Upper lobe of left lung (tissue), 6 donors: ENCODE measurements at regions not wholly inside any gene's neighbourhood (a gene's known extent, or its start where the extent isn't known, plus 50 kb on each side); places are given as distances from the start of the nearest gene placed in this dataset.
A peak's percentile ranks its signal among the peaks of the same experiment; 100 is the strongest.

Experiments used
- ATAC-seq, 2 donors: fragments of 200-7000 bp; cut with Tn5 transposase; one replicate each; pipeline ENCODE4 v1.9.1; 2022; ENCODE audit warnings: mild to moderate bottlenecking in 2 of 2, moderate library complexity in 2 of 2; ENCODE audit not compliant: low FRiP score in 2 of 2
- DNase-seq, 2 donors: peaks; one replicate each; pipeline ENCODE4 v3.0.0-alpha.2; 2019 to 2020
- H3K27ac ChIP-seq, 4 donors: fragments of 200-600 bp; sonication (generic); one replicate each; pipeline ENCODE4 v1.5.1; 2016 to 2019
- H3K27me3 ChIP-seq, 4 donors: fragments of 200-600 bp; sonication (generic); one replicate each; pipeline ENCODE4 v1.5.1; 2017 to 2019
- H3K36me3 ChIP-seq, 4 donors: fragments of 200-600 bp; sonication (generic); one replicate each; pipeline ENCODE4 v1.5.1; 2016 to 2019
- H3K4me1 ChIP-seq, 4 donors: fragments of 200-600 bp; sonication (generic); one replicate each; pipeline ENCODE4 v1.5.1; 2018 to 2019
- H3K4me3 ChIP-seq, 4 donors: fragments of 200-600 bp; sonication (generic); one replicate each; pipeline ENCODE4 v1.5.1; 2017 to 2019; ENCODE audit warnings: mild to moderate bottlenecking in 2 of 4, moderate library complexity in 1 of 4
- H3K9me3 ChIP-seq, 4 donors: fragments of 200-600 bp; sonication (generic); one replicate each; pipeline ENCODE4 v1.5.1; 2018 to 2019
- CTCF ChIP-seq, 6 experiments: fragments of 450-650 bp in 4 of 6; fragments of 200-600 bp in 2 of 6; sonication (generic) in 2 of 6; IDR thresholded peaks; one replicate each; pipeline ENCODE4 v1.5.1; 2016 to 2019; ENCODE audit warnings: antibody characterized with exemption in 6 of 6
- EP300 ChIP-seq, 4 donors: sonication (generic); formaldehyde crosslinking; IDR thresholded peaks; one replicate each; pipeline ENCODE4 v1.5.1; 2017; ENCODE audit warnings: antibody characterized with exemption in 4 of 4, control low read depth in 2 of 4
- POLR2A ChIP-seq, 4 donors: fragments of 450-650 bp; IDR thresholded peaks; one replicate each; pipeline ENCODE4 v1.5.1; 2016 to 2017; ENCODE audit warnings: antibody characterized with exemption in 4 of 4, mild to moderate bottlenecking in 2 of 4
- POLR2AphosphoS5 ChIP-seq, 2 donors: sonication (generic); formaldehyde crosslinking; IDR thresholded peaks; one replicate each; pipeline ENCODE4 v1.5.1; 2017; ENCODE audit warnings: antibody characterized with exemption in 2 of 2
- WGBS, 2 donors: methylation state at CpG; one replicate each; pipeline ENCODE4 v1.1.5; 2017 to 2018; 5-methylcytosine and 5-hydroxymethylcytosine counted together
- donor health status: DM: no; HTN: no; CAD: no; lungs with moderate emphysema.
- donor health status: DM: no; HTN: yes; CAD: no; lungs with severe emphysema.

GRCh38 chr2:128446049-128446873, 127.6 kb upstream of the HS6ST1 start:
- ATAC-seq (no peak), DNase-seq (no peak)
- 57 to 77% methylated on average over 10 of the region's 10 CpGs for WGBS, 2 donors
- H3K9me3 ChIP-seq: no peaks in the 10 kb centered on the region
- H3K27me3 ChIP-seq: no peaks in the 10 kb centered on the region
- H3K4me3 ChIP-seq: no peak overlapping the region
- H3K27ac ChIP-seq: peak overlapping the region in 1 of 4 donors; percentile 30
- H3K36me3 ChIP-seq: no peaks in the 10 kb centered on the region
- peaks cover 21 to 37% (median 29%) of the 10 kb centered on the region in 4 donors for H3K4me1 ChIP-seq
- TF ChIP-seq POLR2AphosphoS5 (IDR thresholded peaks at IDR 0.05): peak in 1 of 2 donors; percentile 45
- peak in 1 of 4 donors; percentile 51 for TF ChIP-seq EP300 (IDR thresholded peaks at IDR 0.05)
- TF ChIP-seq CTCF (IDR thresholded peaks at IDR 0.05): no peak
- no peak for TF ChIP-seq POLR2A (IDR thresholded peaks at IDR 0.05)

- no peak for DNase-seq
Observed at GRCh38 chr2:128446874-128447537, 128.3 kb upstream of the HS6ST1 start.

GRCh38 chr2:128447538-128447995, 128.9 kb upstream of the HS6ST1 start:
- Histone ChIP-seq H3K36me3 (no peaks in the 10 kb centered on the region), H3K9me3 (no peaks in the 10 kb centered on the region), H3K27ac (peak overlapping the region in 1 of 4 donors; percentile 30), H3K4me3 (no peak overlapping the region), H3K27me3 (no peaks in the 10 kb centered on the region), H3K4me1 (peaks cover 11 to 24% (median 20%) of the 10 kb centered on the region in 4 donors)
- ATAC-seq: no peak
- no peak for DNase-seq
- TF ChIP-seq POLR2AphosphoS5 (IDR thresholded peaks at IDR 0.05) (no peak), CTCF (IDR thresholded peaks at IDR 0.05) (no peak), POLR2A (IDR thresholded peaks at IDR 0.05) (no peak), EP300 (IDR thresholded peaks at IDR 0.05) (no peak)
- 90 to 96% methylated on average over 2 to 3 of the region's 7 CpGs for WGBS, 2 donors

More at GRCh38 chr2:128446874-128447537, 128.3 kb upstream of the HS6ST1 start:
- Histone ChIP-seq H3K4me3 (no peak overlapping the region), H3K27me3 (no peaks in the 10 kb centered on the region), H3K9me3 (no peaks in the 10 kb centered on the region), H3K36me3 (no peaks in the 10 kb centered on the region), H3K4me1 (peaks cover 17 to 29% (median 25%) of the 10 kb centered on the region in 4 donors), H3K27ac (peak overlapping the region in 1 of 4 donors; percentile 30)
- 62 to 65% methylated on average over 14 to 17 of the region's 17 CpGs for WGBS, 2 donors
- no peak for ATAC-seq
- TF ChIP-seq CTCF (IDR thresholded peaks at IDR 0.05) (no peak), EP300 (IDR thresholded peaks at IDR 0.05) (no peak), POLR2AphosphoS5 (IDR thresholded peaks at IDR 0.05) (no peak), POLR2A (IDR thresholded peaks at IDR 0.05) (no peak)

DNA sequence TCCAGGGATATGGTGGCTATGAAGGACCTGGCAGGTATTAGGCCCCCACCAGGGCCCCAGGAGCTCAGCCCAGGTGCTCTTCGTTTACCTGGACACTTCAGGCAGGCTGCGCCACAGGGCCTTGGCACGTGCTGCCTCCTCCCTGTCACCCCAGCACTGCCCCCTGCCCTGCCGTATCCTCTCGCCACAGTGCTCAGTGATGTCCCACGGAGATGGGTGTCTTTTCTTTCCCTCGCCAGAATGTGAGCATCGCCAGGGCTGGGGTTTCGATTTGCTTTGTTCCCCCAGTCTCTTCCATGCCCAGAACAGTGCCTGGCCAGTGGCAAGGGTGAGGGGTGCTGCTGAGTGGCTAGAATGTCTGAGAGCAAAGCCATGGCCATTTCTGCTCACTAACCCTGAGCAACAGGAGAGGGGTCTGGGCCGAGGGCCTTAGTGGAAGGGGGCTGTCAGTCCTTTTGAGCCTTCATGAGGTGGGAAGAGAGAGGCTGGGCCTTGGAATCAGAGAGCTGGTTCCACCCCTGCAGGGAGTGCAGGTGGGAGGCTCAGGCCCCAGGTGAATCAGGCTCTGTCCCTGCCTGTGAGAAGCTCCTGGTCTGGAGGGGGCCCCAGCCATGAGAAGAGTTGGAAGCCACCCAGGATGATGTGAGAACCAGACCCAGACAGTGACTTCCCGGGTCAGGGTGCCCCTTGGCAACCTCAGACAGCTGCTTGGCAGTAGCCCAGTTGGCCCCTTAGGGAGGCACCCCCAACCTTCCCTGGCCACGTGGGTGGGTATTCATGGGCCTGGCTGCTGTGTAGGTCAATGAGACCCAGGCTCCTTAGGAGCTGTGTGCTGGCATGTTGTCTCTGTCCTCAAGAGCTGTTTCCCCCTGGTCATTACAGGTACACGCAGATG, 129.9 kb upstream of the HS6ST1 start:
- Histone ChIP-seq H3K4me3 (no peak overlapping the region), H3K4me1 (peaks cover 4 to 15% (median 9%) of the 10 kb centered on the region in 4 donors), H3K27me3 (no peaks in the 10 kb centered on the region), H3K36me3 (no peaks in the 10 kb centered on the region), H3K27ac (no peak overlapping the region), H3K9me3 (no peaks in the 10 kb centered on the region)
- no peak for ATAC-seq
- no peak for DNase-seq
- 90 to 92% methylated on average over 11 to 13 of the region's 13 CpGs for WGBS, 2 donors
- no peak for TF ChIP-seq EP300 (IDR thresholded peaks at IDR 0.05)
- no peak for TF ChIP-seq POLR2AphosphoS5 (IDR thresholded peaks at IDR 0.05)
- no peak for TF ChIP-seq POLR2A (IDR thresholded peaks at IDR 0.05)
- no peak for TF ChIP-seq CTCF (IDR thresholded peaks at IDR 0.05)
